C4-2B (cell line): ENCODE measurements at regions not wholly inside any gene's neighbourhood (a gene's known extent, or its start where the extent isn't known, plus 50 kb on each side); places are given as distances from the start of the nearest gene placed in this dataset.

ENCODE experiments used
- H3K27ac ChIP-seq: fragments of 450-650 bp; 2 replicates; pipeline ENCODE4 v1.5.1; 2017
- ZFX ChIP-seq: fragments of 450-650 bp; IDR thresholded peaks from 2 replicates; pipeline ENCODE4 v1.6.1; 2017
- TF ChIP-seq, protein P1 (sequence below): fragments of 450-650 bp; conservative IDR thresholded peaks from 2 replicates; pipeline ENCODE4 v1.5.1; 2017; ENCODE audit warnings: mild to moderate bottlenecking

GRCh38 chr22:47593291-47593690, 830.8 kb downstream of the TBC1D22A start:
- TF ChIP-seq, protein P1, sequence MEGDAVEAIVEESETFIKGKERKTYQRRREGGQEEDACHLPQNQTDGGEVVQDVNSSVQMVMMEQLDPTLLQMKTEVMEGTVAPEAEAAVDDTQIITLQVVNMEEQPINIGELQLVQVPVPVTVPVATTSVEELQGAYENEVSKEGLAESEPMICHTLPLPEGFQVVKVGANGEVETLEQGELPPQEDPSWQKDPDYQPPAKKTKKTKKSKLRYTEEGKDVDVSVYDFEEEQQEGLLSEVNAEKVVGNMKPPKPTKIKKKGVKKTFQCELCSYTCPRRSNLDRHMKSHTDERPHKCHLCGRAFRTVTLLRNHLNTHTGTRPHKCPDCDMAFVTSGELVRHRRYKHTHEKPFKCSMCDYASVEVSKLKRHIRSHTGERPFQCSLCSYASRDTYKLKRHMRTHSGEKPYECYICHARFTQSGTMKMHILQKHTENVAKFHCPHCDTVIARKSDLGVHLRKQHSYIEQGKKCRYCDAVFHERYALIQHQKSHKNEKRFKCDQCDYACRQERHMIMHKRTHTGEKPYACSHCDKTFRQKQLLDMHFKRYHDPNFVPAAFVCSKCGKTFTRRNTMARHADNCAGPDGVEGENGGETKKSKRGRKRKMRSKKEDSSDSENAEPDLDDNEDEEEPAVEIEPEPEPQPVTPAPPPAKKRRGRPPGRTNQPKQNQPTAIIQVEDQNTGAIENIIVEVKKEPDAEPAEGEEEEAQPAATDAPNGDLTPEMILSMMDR = no peak
- no peak for TF ChIP-seq ZFX
- H3K27ac ChIP-seq = no peak overlapping the region

DNA sequence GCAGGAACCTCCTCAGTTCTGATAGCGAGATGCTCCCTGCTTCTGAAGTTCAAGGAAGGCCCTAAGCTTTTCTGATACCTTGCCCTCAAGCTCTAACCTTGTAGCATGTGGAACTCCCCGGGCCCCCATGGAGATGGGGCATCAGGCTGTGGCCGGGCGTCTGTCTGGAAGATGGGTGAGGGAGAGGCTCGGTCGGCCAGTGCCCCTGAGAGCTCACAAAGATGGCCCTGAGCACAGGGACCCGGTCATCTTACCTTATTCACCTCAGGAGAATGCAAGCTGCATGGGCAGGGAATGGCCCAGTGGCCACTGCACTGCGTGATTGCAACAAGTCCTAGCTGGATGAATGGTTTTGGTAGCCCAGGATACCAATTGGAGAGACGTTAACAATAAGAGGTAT, 830.3 kb downstream of the TBC1D22A start:
- H3K27ac ChIP-seq = no peak overlapping the region
- TF ChIP-seq ZFX = no peak
- TF ChIP-seq, protein P1 = no peak

DNA sequence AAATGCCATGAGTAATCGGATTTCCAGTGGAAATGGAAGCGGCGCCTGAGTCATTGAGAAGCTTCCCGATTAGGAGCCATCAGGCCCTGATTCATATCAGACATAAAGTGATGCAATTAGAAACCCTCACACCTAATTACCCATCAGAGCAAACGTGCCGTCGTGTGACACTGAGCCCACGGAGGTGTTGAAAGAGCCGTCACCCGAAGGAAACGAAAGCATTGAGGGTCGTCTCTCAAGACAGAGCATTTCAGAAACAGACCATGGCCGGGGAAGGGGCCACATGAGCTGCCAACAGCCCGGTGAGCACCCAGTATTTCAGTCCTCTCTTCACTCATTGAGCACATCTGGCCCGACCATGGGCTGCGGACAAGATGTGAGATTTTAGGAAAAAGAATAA, 829.3 kb downstream of the TBC1D22A start:
- H3K27ac ChIP-seq = no peak overlapping the region
- no peak for TF ChIP-seq ZFX
- TF ChIP-seq, protein P1 = no peak

DNA sequence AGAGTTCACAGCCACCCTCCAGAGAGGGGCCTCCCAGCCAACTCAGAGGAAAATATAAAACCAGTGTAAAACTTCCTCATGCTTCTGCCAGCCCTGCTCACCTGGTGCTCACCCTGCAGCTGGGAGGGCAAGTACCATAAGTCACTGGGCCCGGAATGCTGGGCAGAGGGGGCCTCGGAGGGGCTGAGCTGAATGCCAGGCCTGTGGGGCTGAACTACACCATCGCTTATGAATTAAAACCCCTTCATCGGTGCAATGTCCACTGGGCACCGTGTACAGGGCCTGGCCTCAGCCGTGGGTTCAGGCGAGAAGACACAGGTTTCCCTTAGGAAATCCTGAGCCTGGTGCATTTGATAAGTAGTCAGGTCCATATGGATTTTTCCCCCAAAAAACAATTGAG, 828.6 kb downstream of the TBC1D22A start:
- TF ChIP-seq ZFX = no peak
- TF ChIP-seq, protein P1 = no peak
- H3K27ac ChIP-seq = no peak overlapping the region

DNA sequence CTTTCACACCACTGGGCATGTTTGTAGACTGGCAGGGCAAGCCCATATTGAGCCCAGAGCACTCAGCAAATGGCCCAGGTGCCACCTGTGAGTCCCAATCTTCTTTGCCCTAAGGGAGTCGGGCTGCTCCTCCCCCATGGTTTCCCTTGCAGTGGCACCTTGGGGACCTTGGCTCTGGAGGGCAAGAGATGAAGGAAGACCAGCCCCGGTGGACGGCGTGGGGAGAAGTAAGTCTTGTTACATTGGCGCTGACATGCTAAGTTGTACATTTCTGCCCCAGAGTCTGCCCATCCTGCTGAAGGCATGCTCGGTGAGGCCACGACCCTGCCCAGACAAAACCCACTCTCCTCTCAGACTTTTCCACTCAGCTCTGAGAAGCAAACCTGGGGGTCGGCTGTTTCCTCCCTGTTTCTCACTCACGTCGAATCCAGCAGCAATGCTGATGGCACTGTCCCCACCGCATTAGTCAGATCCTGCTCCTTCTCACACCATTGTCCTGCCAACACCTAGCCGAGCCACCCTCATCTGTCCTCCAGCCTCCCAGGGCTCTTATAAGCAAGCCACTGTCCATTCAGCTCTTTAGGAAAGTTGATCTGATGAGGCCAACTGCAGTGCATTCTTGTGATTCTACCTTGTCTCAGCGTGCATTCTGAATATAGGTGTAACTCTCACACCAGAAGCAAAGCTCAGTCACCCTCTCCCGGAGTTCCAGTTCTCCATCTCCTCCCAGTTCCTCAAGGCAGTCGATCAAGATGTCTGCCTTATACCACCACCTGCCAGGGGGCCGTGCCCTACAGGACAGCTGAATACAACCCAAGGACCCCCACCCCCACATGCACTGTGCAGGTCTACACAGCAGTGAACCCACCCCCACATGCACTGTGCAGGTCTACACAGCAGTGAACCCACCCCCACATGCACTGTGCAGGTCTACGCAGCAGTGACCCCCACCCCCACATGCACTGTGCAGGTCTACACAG, 827.1 kb downstream of the TBC1D22A start:
- TF ChIP-seq, protein P1 = no peak
- no peak for TF ChIP-seq ZFX
- no peak overlapping the region for H3K27ac ChIP-seq

- no peak overlapping the region for H3K27ac ChIP-seq
- TF ChIP-seq, protein P1 = no peak
- no peak for TF ChIP-seq ZFX
Measured at GRCh38 chr22:47588578-47588960, 826.1 kb downstream of the TBC1D22A start.

GRCh38 chr22:47587861-47588577, 825.6 kb downstream of the TBC1D22A start:
- H3K27ac ChIP-seq = no peak overlapping the region
- no peak for TF ChIP-seq ZFX
- TF ChIP-seq, protein P1 = no peak
